GM10248 (cell line): ENCODE measurements at regions not wholly inside any gene's neighbourhood (a gene's known extent, or its start where the extent isn't known, plus 50 kb on each side); places are given as distances from the start of the nearest gene placed in this dataset.

Experiments
- CTCF ChIA-PET: fragments of 300-600 bp; sonication (Branson Sonifier 250); formaldehyde crosslinking; extraction: SDS; loops from one replicate; lab custom pipeline; 2021; ENCODE audit warnings: antibody characterized with exemption; lab: Yijun Ruan, JAX
- POLR2A ChIA-PET: fragments of 350-650 bp; sonication (Branson Sonifier 250); formaldehyde crosslinking; extraction: SDS; loops from one replicate; lab custom pipeline; 2020; ENCODE audit warnings: antibody characterized with exemption; lab: Yijun Ruan, JAX
- DNase-seq: peaks from one replicate; pipeline ENCODE4 v3.0.0; 2012; ENCODE audit errors: extremely low spot score
- TF ChIP-seq, protein P1 (sequence below): IDR thresholded peaks from 2 replicates; pipeline ENCODE4 v1.5.1; 2012; ENCODE audit warnings: mild to moderate bottlenecking, low read depth; ENCODE audit errors: extremely low read depth, missing control alignments, control extremely low read depth

DNA sequence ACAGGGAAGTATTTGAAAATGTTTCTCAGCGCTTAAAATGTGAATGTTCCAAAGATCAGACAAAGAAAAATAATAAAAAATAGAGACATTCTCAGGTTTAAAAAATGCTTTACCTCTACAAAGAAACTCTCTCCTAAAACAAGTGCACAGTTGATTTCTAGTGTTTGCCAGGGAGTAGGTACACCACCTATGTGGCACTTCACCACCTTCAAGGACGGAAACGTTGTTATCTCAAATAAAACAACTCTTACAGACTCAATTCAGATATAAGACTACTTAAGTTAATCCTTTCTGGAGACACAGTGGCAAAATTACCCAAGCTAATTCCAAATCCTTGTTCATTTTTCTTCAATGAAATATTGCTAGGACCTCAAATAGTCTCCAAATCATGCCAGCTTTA, 286.4 kb upstream of the ISL1 start:
- ChIA-PET POLR2A (no interaction called here), CTCF (no interaction called here)
- DNase-seq: no peak
- TF ChIP-seq, protein P1, sequence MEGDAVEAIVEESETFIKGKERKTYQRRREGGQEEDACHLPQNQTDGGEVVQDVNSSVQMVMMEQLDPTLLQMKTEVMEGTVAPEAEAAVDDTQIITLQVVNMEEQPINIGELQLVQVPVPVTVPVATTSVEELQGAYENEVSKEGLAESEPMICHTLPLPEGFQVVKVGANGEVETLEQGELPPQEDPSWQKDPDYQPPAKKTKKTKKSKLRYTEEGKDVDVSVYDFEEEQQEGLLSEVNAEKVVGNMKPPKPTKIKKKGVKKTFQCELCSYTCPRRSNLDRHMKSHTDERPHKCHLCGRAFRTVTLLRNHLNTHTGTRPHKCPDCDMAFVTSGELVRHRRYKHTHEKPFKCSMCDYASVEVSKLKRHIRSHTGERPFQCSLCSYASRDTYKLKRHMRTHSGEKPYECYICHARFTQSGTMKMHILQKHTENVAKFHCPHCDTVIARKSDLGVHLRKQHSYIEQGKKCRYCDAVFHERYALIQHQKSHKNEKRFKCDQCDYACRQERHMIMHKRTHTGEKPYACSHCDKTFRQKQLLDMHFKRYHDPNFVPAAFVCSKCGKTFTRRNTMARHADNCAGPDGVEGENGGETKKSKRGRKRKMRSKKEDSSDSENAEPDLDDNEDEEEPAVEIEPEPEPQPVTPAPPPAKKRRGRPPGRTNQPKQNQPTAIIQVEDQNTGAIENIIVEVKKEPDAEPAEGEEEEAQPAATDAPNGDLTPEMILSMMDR: no peak

DNA sequence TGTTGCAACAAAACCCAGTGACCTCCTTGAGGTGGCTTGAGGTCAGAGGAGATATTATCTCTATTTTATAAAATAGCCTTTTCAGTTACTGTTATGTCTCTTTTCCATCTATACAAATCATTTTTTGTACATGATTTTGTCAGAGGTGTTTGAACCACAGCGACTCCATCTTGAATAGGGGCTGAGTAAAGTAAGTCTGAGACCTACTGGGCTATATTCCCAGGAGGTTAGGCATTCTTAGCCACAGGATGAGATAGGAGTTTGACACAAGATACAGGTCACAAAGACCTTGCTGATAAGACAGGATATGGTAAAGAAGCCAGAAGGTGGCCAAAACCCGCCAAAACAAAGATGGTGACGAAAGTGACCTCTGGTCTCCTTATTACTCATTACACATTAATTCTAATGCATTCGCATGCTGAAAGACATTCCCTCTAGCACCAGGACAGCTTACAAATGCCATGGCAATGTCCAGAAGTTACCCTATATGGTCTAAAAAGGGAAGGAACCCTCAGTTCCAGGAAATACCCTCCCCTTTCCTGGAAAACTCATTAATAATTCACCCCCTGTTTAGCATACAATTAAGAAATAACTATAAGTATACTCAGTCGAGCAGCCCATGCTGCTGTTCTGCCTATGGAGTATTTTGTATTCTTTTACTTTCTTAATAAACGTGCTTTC, 283.9 kb upstream of the ISL1 start:
- DNase-seq: no peak
- POLR2A ChIA-PET: no interaction called here
- CTCF ChIA-PET: no interaction called here
- TF ChIP-seq, protein P1: no peak

DNA sequence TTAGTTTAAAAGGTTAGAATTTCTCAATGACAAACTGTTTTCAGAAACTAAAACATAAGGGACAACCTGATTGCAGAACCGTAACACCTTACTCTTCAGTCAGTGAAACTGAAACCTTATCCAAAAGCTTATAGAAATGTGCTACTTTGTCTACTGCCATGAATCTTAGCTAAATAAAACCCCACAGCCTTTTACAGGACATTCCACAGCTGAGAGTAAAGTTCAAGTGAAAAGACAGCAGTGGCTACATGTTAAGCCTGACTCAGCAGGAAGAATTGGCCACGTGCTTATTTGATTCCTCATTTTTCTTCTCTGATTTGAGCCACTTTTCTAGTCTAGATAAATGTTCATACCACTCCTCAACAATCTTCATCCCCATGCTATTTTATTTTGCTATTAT, 278.7 kb upstream of the ISL1 start:
- CTCF ChIA-PET: no interaction called here

DNA sequence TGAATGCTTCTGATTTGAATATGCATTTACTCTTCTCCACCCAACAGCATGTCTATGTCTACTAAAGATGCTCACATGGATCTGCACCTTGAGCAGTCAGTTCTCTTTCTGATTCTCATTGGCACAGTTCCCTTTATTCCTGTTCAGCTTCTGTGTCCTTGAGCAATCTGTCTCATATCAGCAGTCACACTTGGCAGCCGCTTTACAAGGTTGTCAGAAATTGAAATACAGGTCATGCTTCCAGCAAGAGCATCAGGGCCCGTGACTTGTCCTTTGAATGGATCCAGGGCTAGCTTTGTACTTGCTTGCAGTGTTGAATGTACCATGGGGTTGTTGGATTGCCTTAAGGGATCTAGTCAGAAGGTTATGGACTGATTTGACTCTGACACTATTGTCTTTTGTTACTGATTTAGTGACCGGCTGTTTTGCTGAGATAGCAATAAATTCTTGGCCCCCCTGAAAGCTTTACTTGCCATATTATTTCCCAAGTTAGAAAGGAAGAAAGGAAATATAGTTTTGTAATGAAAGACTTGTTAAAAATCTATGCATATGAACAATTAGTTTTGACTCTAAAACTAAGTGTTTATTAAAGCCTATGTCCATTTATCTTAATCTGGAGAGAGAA, 273.4 kb upstream of the ISL1 start:
- no peak for DNase-seq
- CTCF ChIA-PET: interaction anchor here (1.1 kb wide), 1 partner anchor 14 kb away, joined by 3 read pairs; no protein-coding TSS in a partner anchor
- POLR2A ChIA-PET: no interaction called here
- TF ChIP-seq, protein P1: no peak

More for the DNA sequence above, 278.7 kb upstream of the ISL1 start:
- POLR2A ChIA-PET: no interaction called here
- DNase-seq: no peak
- TF ChIP-seq, protein P1: no peak

DNA sequence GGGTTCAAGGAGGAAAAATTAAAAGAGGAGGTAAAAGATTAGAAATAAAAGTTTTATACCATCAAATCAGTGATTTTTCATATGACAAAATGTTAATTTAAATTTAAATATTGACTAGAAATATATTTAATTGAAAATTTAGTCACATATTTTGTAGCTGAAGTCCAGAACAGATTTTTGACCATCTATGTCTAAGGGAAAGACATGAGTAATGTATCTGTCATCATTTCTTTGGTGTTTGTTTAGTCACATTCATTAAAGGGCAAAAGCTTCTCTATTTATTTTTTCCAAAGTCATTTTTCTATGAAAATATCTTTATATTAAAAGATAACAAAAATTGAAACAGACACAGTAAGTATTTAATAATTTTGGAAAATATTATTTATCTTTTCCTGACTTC, 252.0 kb upstream of the ISL1 start:
- ChIA-PET POLR2A (no interaction called here), CTCF (no interaction called here)
- TF ChIP-seq, protein P1: no peak
- DNase-seq: no peak

DNA sequence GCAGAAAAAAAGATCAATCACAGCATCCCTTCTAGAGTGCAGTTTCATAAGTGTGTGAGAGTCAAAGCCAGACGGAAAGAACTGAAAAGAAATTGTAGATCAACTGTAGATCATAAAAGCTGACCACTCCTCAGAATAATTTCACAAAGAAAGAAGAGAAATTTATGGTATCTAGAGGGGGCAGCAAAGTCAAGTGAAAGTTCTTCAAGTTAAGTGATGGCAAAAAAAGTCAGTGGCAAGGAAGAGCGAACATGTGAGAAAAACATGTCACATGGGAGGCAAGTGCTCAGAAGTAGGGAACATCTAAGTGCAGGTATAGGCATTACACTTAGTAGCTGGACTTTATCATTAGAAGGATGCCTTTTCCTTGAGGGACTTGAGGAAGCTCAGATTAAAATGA, 245.1 kb upstream of the ISL1 start:
- ChIA-PET CTCF (interaction anchor here (0.9 kb wide), 1 partner anchor 21 kb away, joined by 3 read pairs; no protein-coding TSS in a partner anchor), POLR2A (no interaction called here)
- no peak for DNase-seq
- TF ChIP-seq, protein P1: no peak
